ENCODE measurements at regions not wholly inside any gene's neighbourhood (a gene's known extent, or its start where the extent isn't known, plus 50 kb on each side); places are given as distances from the start of the nearest gene placed in this dataset.

- no peak for TF ChIP-seq POLR2AphosphoS5 (IDR thresholded peaks at IDR 0.05; ENCODE audit: borderline replicate concordance, low read depth, low read length)
- no peak for TF ChIP-seq EZH2 (IDR thresholded peaks at IDR 0.05)
Measured at GRCh38 chr6:166056637-166057036, 111.0 kb downstream of the TBXT start.

All from SK-N-MC (cell line).